ENCODE measurements at regions not wholly inside any gene's neighbourhood (a gene's known extent, or its start where the extent isn't known, plus 50 kb on each side); places are given as distances from the start of the nearest gene placed in this dataset.

GRCh38 chr12:28890664-28891063, 258.4 kb upstream of the FAR2 start:
- no peaks in the 10 kb centered on the region for H3K4me1 ChIP-seq (ENCODE audit: insufficient read depth, low read length)
- WGBS (ENCODE audit: extremely low coverage, insufficient read length, low lambda C conversion rate): no CpG with 5 or more reads among the region's 4 CpGs
- no peak overlapping the region for H3K56ac ChIP-seq (ENCODE audit: insufficient read length, low read depth, low read length)

More at GRCh38 chr12:28890664-28891063, 258.4 kb upstream of the FAR2 start:
- Histone ChIP-seq H3K4me2 (ENCODE audit: insufficient read depth, insufficient read length, low read length) (no peak overlapping the region), H3K4ac (ENCODE audit: low read depth, low read length) (no peak overlapping the region), H3K18ac (ENCODE audit: insufficient read length, low read depth, low read length) (no peak overlapping the region), H4K20me1 (ENCODE audit: control insufficient read depth, insufficient read depth, insufficient read length) (no peaks in the 10 kb centered on the region), H2BK120ac (ENCODE audit: low read depth, low read length, poor library complexity, severe bottlenecking) (no peak overlapping the region), H3T11ph (ENCODE audit: low read length) (no peak overlapping the region), H2BK5ac (ENCODE audit: insufficient read length, low read length) (no peak overlapping the region), H4K8ac (replicated peaks; ENCODE audit: insufficient read length, low read depth, low read length) (no peak overlapping the region), H3K23me2 (ENCODE audit: insufficient read length, low read depth, low read length, poor library complexity, severe bottlenecking) (no peaks in the 10 kb centered on the region), H2AK5ac (ENCODE audit: insufficient read length, low read length) (no peak overlapping the region), H3K9ac (ENCODE audit: extremely low read depth, insufficient read length, low read length) (no peak overlapping the region), H2BK20ac (ENCODE audit: low read depth, low read length, poor library complexity, severe bottlenecking) (no peak overlapping the region), H3K27me3 (ENCODE audit: insufficient read depth, low read length) (no peaks in the 10 kb centered on the region), H3K79me2 (ENCODE audit: insufficient read depth, low read length) (no peaks in the 10 kb centered on the region), H2BK12ac (ENCODE audit: insufficient read length, low read depth, low read length) (no peak overlapping the region), H3K14ac (ENCODE audit: insufficient read depth, low read length) (no peak overlapping the region), H2BK15ac (ENCODE audit: low read depth, low read length) (no peak overlapping the region), H3K79me1 (ENCODE audit: insufficient read depth, low read depth, low read length, poor library complexity, severe bottlenecking) (no peaks in the 10 kb centered on the region), H3K9me3 (ENCODE audit: control insufficient read depth, low read depth, low read length) (no peaks in the 10 kb centered on the region), H4K5ac (ENCODE audit: insufficient read length, low read depth, low read length) (no peak overlapping the region), H3K23ac (ENCODE audit: insufficient read length, low read depth, low read length) (no peak overlapping the region), H2AFZ (ENCODE audit: low read length) (no peak overlapping the region), H3K27ac (ENCODE audit: insufficient read length, low read depth, low read length) (no peak overlapping the region), H4K91ac (ENCODE audit: insufficient read length, low read depth, low read length) (no peak overlapping the region)
- H3K27ac Mint-ChIP-seq: no peak overlapping the region
- DNase-seq: no peak
- no peaks in the 10 kb centered on the region; a peak in 1 of 4 replicates for H3K4me1 Mint-ChIP-seq
- TF ChIP-seq CTCF (conservative IDR thresholded peaks at IDR 0.05): no peak
- no peaks in the 10 kb centered on the region for H3K9me3 Mint-ChIP-seq
- H3K36me3 Mint-ChIP-seq (ENCODE audit: insufficient read depth in 1 of 3, low read depth in 3 of 3): no peaks in the 10 kb centered on the region
- H3K4me3 Mint-ChIP-seq: no peak overlapping the region
- H3K27me3 Mint-ChIP-seq (ENCODE audit: low read depth): no peaks in the 10 kb centered on the region

Measured in H9 (cell line).